Astrocyte of the cerebellum (primary cell): ENCODE measurements at regions not wholly inside any gene's neighbourhood (a gene's known extent, or its start where the extent isn't known, plus 50 kb on each side); places are given as distances from the start of the nearest gene placed in this dataset.

Source experiments
- DNase-seq: peaks from one replicate; pipeline ENCODE4 v3.0.0-alpha.2; 2011; ENCODE audit warnings: low read depth
- H3K4me3 ChIP-seq: 2 replicates; pipeline ENCODE4 v1.5.1; 2011; ENCODE audit warnings: mild to moderate bottlenecking, low read depth, low read length, moderate library complexity
- in situ Hi-C: cut with HindIII; loops from 2 replicates; pipeline ENCODE4 v1.10.0; 2017; ENCODE audit warnings: low sequenced_read_pairs
- TF ChIP-seq, protein P1 (sequence below): IDR thresholded peaks from 2 replicates; pipeline ENCODE4 v1.5.1; 2012; ENCODE audit warnings: low read length, low read depth, moderate library complexity, mild to moderate bottlenecking; ENCODE audit errors: missing control alignments

- in situ Hi-C loops: no loop called here
- TF ChIP-seq, protein P1, sequence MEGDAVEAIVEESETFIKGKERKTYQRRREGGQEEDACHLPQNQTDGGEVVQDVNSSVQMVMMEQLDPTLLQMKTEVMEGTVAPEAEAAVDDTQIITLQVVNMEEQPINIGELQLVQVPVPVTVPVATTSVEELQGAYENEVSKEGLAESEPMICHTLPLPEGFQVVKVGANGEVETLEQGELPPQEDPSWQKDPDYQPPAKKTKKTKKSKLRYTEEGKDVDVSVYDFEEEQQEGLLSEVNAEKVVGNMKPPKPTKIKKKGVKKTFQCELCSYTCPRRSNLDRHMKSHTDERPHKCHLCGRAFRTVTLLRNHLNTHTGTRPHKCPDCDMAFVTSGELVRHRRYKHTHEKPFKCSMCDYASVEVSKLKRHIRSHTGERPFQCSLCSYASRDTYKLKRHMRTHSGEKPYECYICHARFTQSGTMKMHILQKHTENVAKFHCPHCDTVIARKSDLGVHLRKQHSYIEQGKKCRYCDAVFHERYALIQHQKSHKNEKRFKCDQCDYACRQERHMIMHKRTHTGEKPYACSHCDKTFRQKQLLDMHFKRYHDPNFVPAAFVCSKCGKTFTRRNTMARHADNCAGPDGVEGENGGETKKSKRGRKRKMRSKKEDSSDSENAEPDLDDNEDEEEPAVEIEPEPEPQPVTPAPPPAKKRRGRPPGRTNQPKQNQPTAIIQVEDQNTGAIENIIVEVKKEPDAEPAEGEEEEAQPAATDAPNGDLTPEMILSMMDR: no peak
- no peak overlapping the region for H3K4me3 ChIP-seq
- DNase-seq: no peak
Measured at GRCh38 chr18:71136487-71136886, 847.6 kb downstream of the SOCS6 start.

DNA sequence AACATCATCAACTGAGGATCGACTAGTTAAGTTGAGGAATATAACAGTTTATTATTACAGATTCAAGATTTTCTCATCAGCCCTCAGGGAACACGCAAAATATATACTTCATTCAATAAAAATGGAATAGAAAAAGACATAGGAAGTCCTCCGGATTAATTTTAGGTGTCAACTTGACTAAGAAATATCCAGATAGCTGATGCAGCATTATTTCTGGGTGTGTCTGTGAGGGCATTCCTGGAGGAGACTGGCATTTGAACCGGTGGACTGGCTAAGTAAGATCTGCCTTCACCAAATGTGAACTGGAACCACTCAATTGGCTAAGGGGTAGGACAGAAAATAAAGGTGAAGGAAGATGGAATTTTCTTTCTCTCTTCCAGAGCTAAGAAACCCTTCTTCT, 845.3 kb downstream of the SOCS6 start:
- H3K4me3 ChIP-seq: no peak overlapping the region
- TF ChIP-seq, protein P1: no peak
- DNase-seq: no peak
- in situ Hi-C loops: no loop called here

- no peak for DNase-seq
- in situ Hi-C loops: no loop called here
- TF ChIP-seq, protein P1: no peak
- no peak overlapping the region for H3K4me3 ChIP-seq
Measured at GRCh38 chr18:71131918-71132317, 843.1 kb downstream of the SOCS6 start.

GRCh38 chr18:71130351-71130750, 841.5 kb downstream of the SOCS6 start:
- TF ChIP-seq, protein P1: no peak
- in situ Hi-C loops: no loop called here
- H3K4me3 ChIP-seq: no peak overlapping the region
- no peak for DNase-seq

GRCh38 chr18:71125581-71125980, 836.7 kb downstream of the SOCS6 start:
- TF ChIP-seq, protein P1: no peak
- no peak for DNase-seq
- in situ Hi-C loops: no loop called here
- H3K4me3 ChIP-seq: no peak overlapping the region

- in situ Hi-C loops: no loop called here
Measured at GRCh38 chr18:71116535-71116934, 827.7 kb downstream of the SOCS6 start.

More at GRCh38 chr18:71116535-71116934, 827.7 kb downstream of the SOCS6 start:
- TF ChIP-seq, protein P1: no peak
- no peak overlapping the region for H3K4me3 ChIP-seq
- no peak for DNase-seq
